ENCODE measurements at regions not wholly inside any gene's neighbourhood (a gene's known extent, or its start where the extent isn't known, plus 50 kb on each side); places are given as distances from the start of the nearest gene placed in this dataset.
"Not testable (repeated sequence)": the region's sequence is repeated elsewhere in the genome, so short reads cannot be mapped to it uniquely, and the experiment has no call there.

- no peak overlapping the region for H3K27ac ChIP-seq (replicated peaks)
- no peak for DNase-seq (ENCODE audit: low read depth in 1 of 2, low spot score in 1 of 2)
- no peak overlapping the region for H3K4me3 ChIP-seq (replicated peaks; ENCODE audit: insufficient read depth, low read length)
- no peaks in the 10 kb centered on the region for H3K27me3 ChIP-seq (ENCODE audit: insufficient read depth, poor library complexity, severe bottlenecking)
- no peak for TF ChIP-seq CTCF (IDR thresholded peaks at IDR 0.05; ENCODE audit: insufficient read depth, low read length)
Observed at GRCh38 chr3:182420741-182421140, 372.6 kb upstream of the ATP11B start.

GRCh38 chr3:182424006-182424405 is 369.3 kb upstream of the ATP11B start:
- TF ChIP-seq POLR2AphosphoS5 (IDR thresholded peaks at IDR 0.05; ENCODE audit: low read depth) = no peak
- TF ChIP-seq SPI1 (IDR thresholded peaks at IDR 0.05; ENCODE audit: borderline replicate concordance, low read depth) = no peak
- TF ChIP-seq REST (IDR thresholded peaks at IDR 0.05; ENCODE audit: insufficient replicate concordance, low read depth) = no peak
- TF ChIP-seq GABPA (IDR thresholded peaks at IDR 0.05; ENCODE audit: low read depth) = no peak
- no peak for TF ChIP-seq CTCF (IDR thresholded peaks at IDR 0.05; ENCODE audit: insufficient read depth, low read length)
- H3K27ac ChIP-seq (replicated peaks) = no peak overlapping the region
- no peaks in the 10 kb centered on the region for H3K27me3 ChIP-seq (ENCODE audit: insufficient read depth, poor library complexity, severe bottlenecking)
- no peak for DNase-seq (ENCODE audit: low read depth in 1 of 2, low spot score in 1 of 2)
- no peak overlapping the region for H3K4me3 ChIP-seq (replicated peaks; ENCODE audit: insufficient read depth, low read length)

GRCh38 chr3:182425926-182426718 is 367.2 kb upstream of the ATP11B start:
- not testable (repeated sequence) for H3K27ac ChIP-seq (replicated peaks); H3K27me3 ChIP-seq (ENCODE audit: insufficient read depth, poor library complexity, severe bottlenecking); H3K4me3 ChIP-seq (replicated peaks; ENCODE audit: insufficient read depth, low read length); DNase-seq (ENCODE audit: low read depth in 1 of 2, low spot score in 1 of 2)

- not testable (repeated sequence) for DNase-seq (ENCODE audit: low read depth in 1 of 2, low spot score in 1 of 2); H3K27ac ChIP-seq (replicated peaks); H3K27me3 ChIP-seq (ENCODE audit: insufficient read depth, poor library complexity, severe bottlenecking); H3K4me3 ChIP-seq (replicated peaks; ENCODE audit: insufficient read depth, low read length)
Observed at GRCh38 chr3:182431972-182432371, 361.3 kb upstream of the ATP11B start.

- H3K27me3 ChIP-seq (ENCODE audit: insufficient read depth, poor library complexity, severe bottlenecking) = no peaks in the 10 kb centered on the region
- no peak overlapping the region for H3K27ac ChIP-seq (replicated peaks)
- H3K4me3 ChIP-seq (replicated peaks; ENCODE audit: insufficient read depth, low read length) = no peak overlapping the region
- TF ChIP-seq REST (IDR thresholded peaks at IDR 0.05; ENCODE audit: insufficient replicate concordance, low read depth) = no peak
- no peak for TF ChIP-seq GABPA (IDR thresholded peaks at IDR 0.05; ENCODE audit: low read depth)
- no peak for DNase-seq (ENCODE audit: low read depth in 1 of 2, low spot score in 1 of 2)
Observed at GRCh38 chr3:182435860-182436259, 357.4 kb upstream of the ATP11B start.

Measured in HL-60 (cell line).